Endothelial cell of umbilical vein (primary cell): ENCODE measurements at regions not wholly inside any gene's neighbourhood (a gene's known extent, or its start where the extent isn't known, plus 50 kb on each side); places are given as distances from the start of the nearest gene placed in this dataset.

Source experiments
- BruUV-seq: library from RNA; stranded (reverse); fragments of 400-500 nt; replicated peaks from 2 replicates; lab custom pipeline; 2021; lab: Mats Ljungman, UMichigan
- CTCF ChIA-PET: fragments of 300-600, 350-600 bp; sonication (Branson Sonifier 250); formaldehyde crosslinking; loops from one replicate; lab custom pipeline; 2021; ENCODE audit warnings: antibody characterized with exemption, inconsistent platforms; lab: Charles Lee
- POLR2A ChIA-PET: fragments of 300-600, 350-600 bp; sonication (Branson Sonifier 250); formaldehyde crosslinking; loops from one replicate; lab custom pipeline; 2021; ENCODE audit warnings: antibody characterized with exemption, inconsistent platforms; lab: Charles Lee
- DNase-seq: peaks from one replicate; pipeline ENCODE4 v3.0.0-alpha.2; 2011; ENCODE audit warnings: low read depth, low spot score
- FAIRE-seq: peaks from 2 replicates; lab custom pipeline; 2011; peaks lifted over from hg19 to GRCh38; lab: Jason Lieb, UNC
- H2AFZ ChIP-seq: 2 replicates; pipeline ENCODE4 v1.6.0; 2012; ENCODE audit warnings: low read depth, low read length, control low read depth, inconsistent platforms
- H3K27ac ChIP-seq: 2 replicates; pipeline ENCODE4 v1.5.1; 2011; ENCODE audit warnings: low read depth, mild to moderate bottlenecking, control low read depth, low read length, moderate library complexity; ENCODE audit not compliant: insufficient read depth
- H3K27me3 ChIP-seq, 2 experiments: 2 replicates each; pipeline versions ENCODE4 v1.6.0 to v1.6.1; 2011; ENCODE audit warnings: low read length in 2 of 2, mixed read lengths in 1 of 2; ENCODE audit not compliant: control insufficient read depth in 2 of 2, insufficient read depth in 2 of 2
- H3K36me3 ChIP-seq, 2 experiments: 2 replicates in 1 of 2; 3 replicates in 1 of 2; pipeline ENCODE4 v1.5.1; 2011; ENCODE audit warnings: low read length in 2 of 2, mild to moderate bottlenecking in 1 of 2, moderate library complexity in 1 of 2; ENCODE audit not compliant: control insufficient read depth in 2 of 2, insufficient read depth in 2 of 2; ENCODE audit errors: extremely low read depth in 1 of 2
- H3K4me1 ChIP-seq: 3 replicates; pipeline ENCODE4 v1.5.1; 2011; ENCODE audit warnings: mild to moderate bottlenecking, low read length; ENCODE audit not compliant: control insufficient read depth, insufficient read depth; ENCODE audit errors: extremely low read depth
- H3K4me2 ChIP-seq: 2 replicates; pipeline ENCODE4 v1.6.1; 2011; ENCODE audit warnings: low read length, control low read depth, mixed read lengths; ENCODE audit not compliant: insufficient read depth
- H3K4me3 ChIP-seq, 3 experiments: fragments of 200-600 bp in 1 of 3; sonication (generic), shearing (Covaris generic) in 1 of 3; replicated peaks in 1 of 3; 2 replicates each; pipeline ENCODE4 v1.5.1; 2011 to 2016; ENCODE audit warnings: control low read depth in 3 of 3, low read length in 3 of 3, mild to moderate bottlenecking in 2 of 3, inconsistent platforms in 1 of 3, low read depth in 1 of 3, moderate library complexity in 1 of 3; ENCODE audit not compliant: insufficient read depth in 1 of 3
- H3K79me2 ChIP-seq: 2 replicates; pipeline ENCODE4 v1.6.0; 2012; ENCODE audit warnings: low read length, inconsistent platforms; ENCODE audit not compliant: control insufficient read depth, insufficient read depth
- H3K9ac ChIP-seq: replicated peaks from 2 replicates; pipeline ENCODE3; 2011; ENCODE audit warnings: low read length, control low read depth; ENCODE audit not compliant: insufficient read depth; ENCODE audit errors: extremely low read depth
- H3K9me1 ChIP-seq: replicated peaks from 3 replicates; pipeline ENCODE4 v1.6.0; 2011; ENCODE audit warnings: mild to moderate bottlenecking, low read length; ENCODE audit not compliant: control insufficient read depth, insufficient read depth; ENCODE audit errors: extremely low read depth
- H3K9me3 ChIP-seq: replicated peaks from 2 replicates; pipeline ENCODE4 v1.5.1; 2012; ENCODE audit warnings: low read length, inconsistent platforms; ENCODE audit not compliant: control insufficient read depth, insufficient read depth
- H4K20me1 ChIP-seq: replicated peaks from 2 replicates; pipeline ENCODE3; 2011; ENCODE audit warnings: mild to moderate bottlenecking, low read length; ENCODE audit not compliant: control insufficient read depth, insufficient read depth; ENCODE audit errors: extremely low read depth
- CTCF ChIP-seq, 2 donors: IDR thresholded peaks; 1 replicate in 1 of 2; 2 replicates in 1 of 2; pipeline ENCODE4 v1.5.1; 2011; ENCODE audit warnings: low read length in 2 of 2, mild to moderate bottlenecking in 2 of 2, moderate library complexity in 2 of 2, control low read depth in 1 of 2, inconsistent platforms in 1 of 2, low read depth in 1 of 2; ENCODE audit not compliant: insufficient read depth in 1 of 2; ENCODE audit errors: extremely low read depth in 1 of 2
- EZH2 ChIP-seq: IDR thresholded peaks from 2 replicates; pipeline ENCODE4 v1.6.1; 2012; ENCODE audit warnings: borderline replicate concordance, low read depth, mild to moderate bottlenecking, moderate library complexity, low read length, inconsistent platforms; ENCODE audit not compliant: severe bottlenecking
- FOS ChIP-seq: IDR thresholded peaks from 2 replicates; pipeline ENCODE4 v1.6.1; 2011; ENCODE audit warnings: mild to moderate bottlenecking, low read length, moderate library complexity, borderline replicate concordance; ENCODE audit not compliant: insufficient read depth
- GATA2 ChIP-seq: IDR thresholded peaks from 2 replicates; pipeline ENCODE4 v1.7.0; 2011; ENCODE audit warnings: low read depth, mild to moderate bottlenecking, moderate library complexity, mixed read lengths, low read length; ENCODE audit not compliant: insufficient read length, insufficient read depth
- JUN ChIP-seq: IDR thresholded peaks from 2 replicates; pipeline ENCODE4 v1.6.1; 2011; ENCODE audit warnings: borderline replicate concordance, low read depth; ENCODE audit not compliant: insufficient read length, insufficient read depth
- MAX ChIP-seq: IDR thresholded peaks from 2 replicates; pipeline ENCODE4 v1.6.1; 2011; ENCODE audit not compliant: insufficient read depth, insufficient read length
- MYC ChIP-seq: IDR thresholded peaks from one replicate; pipeline ENCODE4 v1.6.1; 2011; ENCODE audit warnings: mild to moderate bottlenecking, low read depth, low read length
- POLR2A ChIP-seq: IDR thresholded peaks from 2 replicates; pipeline ENCODE4 v1.6.1; 2012; ENCODE audit warnings: low read depth, mild to moderate bottlenecking, control low read depth, low read length
- POLR2AphosphoS5 ChIP-seq: IDR thresholded peaks from 2 replicates; pipeline ENCODE4 v1.6.1; 2012; ENCODE audit warnings: low read depth, mild to moderate bottlenecking, control low read depth, low read length, moderate library complexity; ENCODE audit not compliant: insufficient read depth
- dilution Hi-C: fragments of 300-500 bp; cut with MboI; formaldehyde crosslinking; loops from one replicate; pipeline ENCODE4 v1.15.0; 2019; ENCODE audit warnings: low sequenced_read_pairs; ENCODE audit not compliant: extremely low pct_ligation_motif_present
- intact Hi-C: fragments of 100-400 bp; cut with micrococcal nuclease; formaldehyde crosslinking; loops from one replicate; pipeline ENCODE4 v1.10.0; 2022

DNA sequence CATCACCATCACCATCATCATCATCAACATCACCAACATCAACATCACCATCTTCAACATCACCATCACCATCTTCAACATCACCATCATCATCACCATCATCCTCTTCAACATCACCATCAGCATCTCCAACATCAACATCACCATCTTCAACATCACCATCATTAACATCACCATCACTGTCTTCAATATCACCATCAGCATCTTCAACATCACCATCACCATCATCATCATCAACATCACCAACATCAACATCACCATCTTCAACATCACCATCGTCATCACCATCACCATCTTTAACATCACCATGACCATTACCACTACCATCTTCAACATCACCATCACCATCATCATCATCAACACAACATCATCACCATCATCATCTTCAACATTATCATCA is 267.2 kb downstream of the SP3 start:
- no peak overlapping the region for H3K4me2 ChIP-seq
- dilution Hi-C loops (no loop called here), intact Hi-C loops (no loop called here)
- H3K9me3 ChIP-seq, result no peaks in the 10 kb centered on the region
- H2AFZ ChIP-seq, result no peak overlapping the region
- no peaks in the 10 kb centered on the region for H4K20me1 ChIP-seq
- no peaks in the 10 kb centered on the region for H3K27me3 ChIP-seq
- no peaks in the 10 kb centered on the region for H3K9me1 ChIP-seq
- ChIA-PET CTCF (no interaction called here), POLR2A (no interaction called here)
- DNase-seq (no peak), FAIRE-seq (peak; percentile 21)
- H3K36me3 ChIP-seq, result no peaks in the 10 kb centered on the region
- BruUV-seq, result no TSS peak
- no peak overlapping the region for H3K9ac ChIP-seq
- no peaks in the 10 kb centered on the region for H3K79me2 ChIP-seq
- TF ChIP-seq JUN (no peak), CTCF (IDR thresholded peaks at IDR 0.05; ENCODE audit: extremely low read depth in 1 of 2, insufficient read depth in 1 of 2, low read depth in 1 of 2, low read length in 2 of 2) (no peak), MAX (no peak), POLR2AphosphoS5 (no peak), FOS (no peak), GATA2 (no peak), POLR2A (no peak), EZH2 (no peak), MYC (no peak)
- no peak overlapping the region for H3K27ac ChIP-seq
- no peaks in the 10 kb centered on the region for H3K4me1 ChIP-seq
- no peak overlapping the region for H3K4me3 ChIP-seq
